Esophagus muscularis mucosa (tissue), 3 donors: ENCODE measurements at regions not wholly inside any gene's neighbourhood (a gene's known extent, or its start where the extent isn't known, plus 50 kb on each side); places are given as distances from the start of the nearest gene placed in this dataset.

ENCODE experiments used
- POLR2A ChIP-seq: fragments of 450-650 bp; IDR thresholded peaks from one replicate; pipeline ENCODE4 v1.6.1; 2017; ENCODE audit warnings: antibody characterized with exemption, moderate library complexity, mild to moderate bottlenecking, low read depth
- POLR2AphosphoS5 ChIP-seq, 2 donors: sonication (generic); formaldehyde crosslinking; IDR thresholded peaks; one replicate each; pipeline ENCODE4 v1.6.1; 2017; ENCODE audit warnings: antibody characterized with exemption in 2 of 2
- TF ChIP-seq, protein P1 (sequence below), 3 experiments: fragments of 200-600 bp in 2 of 3; fragments of 450-650 bp in 1 of 3; sonication (generic) in 2 of 3; IDR thresholded peaks; one replicate each; pipeline ENCODE4 v1.5.1; 2017 to 2019; ENCODE audit warnings: antibody characterized with exemption in 3 of 3, mild to moderate bottlenecking in 2 of 3, moderate library complexity in 1 of 3

- no peak for TF ChIP-seq POLR2A
- TF ChIP-seq, protein P1, sequence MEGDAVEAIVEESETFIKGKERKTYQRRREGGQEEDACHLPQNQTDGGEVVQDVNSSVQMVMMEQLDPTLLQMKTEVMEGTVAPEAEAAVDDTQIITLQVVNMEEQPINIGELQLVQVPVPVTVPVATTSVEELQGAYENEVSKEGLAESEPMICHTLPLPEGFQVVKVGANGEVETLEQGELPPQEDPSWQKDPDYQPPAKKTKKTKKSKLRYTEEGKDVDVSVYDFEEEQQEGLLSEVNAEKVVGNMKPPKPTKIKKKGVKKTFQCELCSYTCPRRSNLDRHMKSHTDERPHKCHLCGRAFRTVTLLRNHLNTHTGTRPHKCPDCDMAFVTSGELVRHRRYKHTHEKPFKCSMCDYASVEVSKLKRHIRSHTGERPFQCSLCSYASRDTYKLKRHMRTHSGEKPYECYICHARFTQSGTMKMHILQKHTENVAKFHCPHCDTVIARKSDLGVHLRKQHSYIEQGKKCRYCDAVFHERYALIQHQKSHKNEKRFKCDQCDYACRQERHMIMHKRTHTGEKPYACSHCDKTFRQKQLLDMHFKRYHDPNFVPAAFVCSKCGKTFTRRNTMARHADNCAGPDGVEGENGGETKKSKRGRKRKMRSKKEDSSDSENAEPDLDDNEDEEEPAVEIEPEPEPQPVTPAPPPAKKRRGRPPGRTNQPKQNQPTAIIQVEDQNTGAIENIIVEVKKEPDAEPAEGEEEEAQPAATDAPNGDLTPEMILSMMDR (IDR thresholded peaks at IDR 0.05): no peak
- no peak for TF ChIP-seq POLR2AphosphoS5 (IDR thresholded peaks at IDR 0.05)
These were observed 135.8 kb downstream of the TEX36 start for GRCh38 chr10:125547010-125547650.
